Smooth muscle cell (in vitro differentiated cells): ENCODE measurements at regions not wholly inside any gene's neighbourhood (a gene's known extent, or its start where the extent isn't known, plus 50 kb on each side); places are given as distances from the start of the nearest gene placed in this dataset.

ENCODE experiments used
- DNase-seq: peaks from one replicate; lab custom pipeline; 2025; ENCODE audit not compliant: unreplicated experiment; lab: John Stamatoyannopoulos, UW
- H2AFZ ChIP-seq: fragments of 200-600 bp; sonication (generic); 2 replicates; pipeline ENCODE4 v1.6.0; 2016; ENCODE audit warnings: antibody characterized with exemption, low read depth, mild to moderate bottlenecking
- H3F3A ChIP-seq: fragments of 200-600 bp; sonication (generic); 2 replicates; pipeline ENCODE4 v1.6.0; 2017; ENCODE audit warnings: antibody characterized with exemption, low read depth
- H3K27ac ChIP-seq: fragments of 200-600 bp; sonication (generic); 2 replicates; pipeline ENCODE4 v1.5.1; 2016; ENCODE audit warnings: low read depth, mild to moderate bottlenecking
- H3K27me3 ChIP-seq: fragments of 200-600 bp; sonication (generic); 2 replicates; pipeline ENCODE4 v1.6.1; 2016; ENCODE audit warnings: low read depth, mild to moderate bottlenecking
- H3K36me3 ChIP-seq: fragments of 200-600 bp; sonication (generic); 2 replicates; pipeline ENCODE4 v1.5.1; 2016; ENCODE audit warnings: low read depth
- H3K4me1 ChIP-seq: fragments of 200-600 bp; sonication (generic); 2 replicates; pipeline ENCODE4 v1.5.1; 2016; ENCODE audit warnings: low read depth
- H3K4me2 ChIP-seq: fragments of 200-600 bp; sonication (generic); 2 replicates; pipeline ENCODE4 v1.6.0; 2016; ENCODE audit warnings: mild to moderate bottlenecking
- H3K4me3 ChIP-seq: fragments of 200-600 bp; sonication (generic); 2 replicates; pipeline ENCODE4 v1.5.1; 2016; ENCODE audit warnings: mild to moderate bottlenecking
- H3K79me2 ChIP-seq: fragments of 200-600 bp; sonication (generic); 2 replicates; pipeline ENCODE4 v1.6.0; 2016; ENCODE audit warnings: low read depth, mild to moderate bottlenecking
- H3K9ac ChIP-seq: fragments of 200-600 bp; sonication (generic); 2 replicates; pipeline ENCODE4 v1.6.0; 2016; ENCODE audit warnings: low read depth
- H3K9me3 ChIP-seq: fragments of 200-600 bp; sonication (generic); replicated peaks from 2 replicates; pipeline ENCODE4 v1.5.1; 2016; ENCODE audit warnings: low read depth
- H4K20me1 ChIP-seq: fragments of 200-600 bp; sonication (generic); 2 replicates; pipeline ENCODE4 v1.6.0; 2016; ENCODE audit warnings: low read depth
- CTCF ChIP-seq: fragments of 200-600 bp; sonication (generic); IDR thresholded peaks from 2 replicates; pipeline ENCODE4 v1.5.1; 2017; ENCODE audit warnings: borderline replicate concordance, mild to moderate bottlenecking, antibody characterized with exemption; ENCODE audit not compliant: insufficient read depth, poor library complexity, severe bottlenecking
- WGBS: methylation state at CpG from one replicate; pipeline ENCODE4 v1.1.7; 2016; ENCODE audit warnings: low lambda C conversion rate; 5-methylcytosine and 5-hydroxymethylcytosine counted together

DNA sequence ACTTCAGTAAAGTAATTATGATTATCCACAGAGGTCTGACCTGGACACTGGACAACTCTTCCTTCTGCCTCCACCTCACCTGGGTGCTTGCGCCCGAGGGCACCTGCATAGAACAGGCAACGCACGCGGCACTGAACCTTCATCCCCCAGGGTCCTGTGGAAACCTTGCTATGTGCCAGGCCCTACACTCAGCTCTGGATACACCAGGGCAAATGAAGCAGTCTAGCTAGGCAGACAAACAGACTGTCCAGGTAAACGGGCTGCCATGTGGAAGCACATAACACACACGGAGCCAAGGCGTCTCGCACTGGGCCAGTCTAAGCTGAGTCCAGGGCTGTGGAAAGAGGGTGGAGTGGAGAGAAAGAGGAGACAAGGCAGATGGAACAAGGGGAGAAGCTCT, 109.3 kb upstream of the AFDN start:
- H3K4me1 ChIP-seq: peaks cover 8% of the 10 kb centered on the region
- H3K27me3 ChIP-seq: no peaks in the 10 kb centered on the region
- no peaks in the 10 kb centered on the region for H3K9me3 ChIP-seq
- no peaks in the 10 kb centered on the region for H4K20me1 ChIP-seq
- no peaks in the 10 kb centered on the region for H3F3A ChIP-seq
- no peaks in the 10 kb centered on the region for H3K79me2 ChIP-seq
- H3K4me2 ChIP-seq: no peak overlapping the region
- H3K36me3 ChIP-seq: no peaks in the 10 kb centered on the region
- H3K27ac ChIP-seq: no peak overlapping the region
- WGBS: 98% methylated on average over 9 of the region's 9 CpGs
- TF ChIP-seq CTCF: no peak
- no peak overlapping the region for H3K9ac ChIP-seq
- H2AFZ ChIP-seq: no peak overlapping the region
- no peak overlapping the region for H3K4me3 ChIP-seq
- no peak for DNase-seq

GRCh38 chr6:167717867-167718266, 108.8 kb upstream of the AFDN start:
- Histone ChIP-seq H3K27ac (no peak overlapping the region), H3K4me1 (peaks cover 8% of the 10 kb centered on the region), H3K9me3 (no peaks in the 10 kb centered on the region), H4K20me1 (no peaks in the 10 kb centered on the region), H3K36me3 (no peaks in the 10 kb centered on the region), H2AFZ (no peak overlapping the region), H3K27me3 (no peaks in the 10 kb centered on the region), H3K79me2 (no peaks in the 10 kb centered on the region), H3K4me3 (no peak overlapping the region), H3F3A (no peaks in the 10 kb centered on the region), H3K4me2 (no peak overlapping the region), H3K9ac (no peak overlapping the region)
- DNase-seq: no peak
- TF ChIP-seq CTCF: no peak
- WGBS: 98% methylated on average over 2 of the region's 2 CpGs

DNA sequence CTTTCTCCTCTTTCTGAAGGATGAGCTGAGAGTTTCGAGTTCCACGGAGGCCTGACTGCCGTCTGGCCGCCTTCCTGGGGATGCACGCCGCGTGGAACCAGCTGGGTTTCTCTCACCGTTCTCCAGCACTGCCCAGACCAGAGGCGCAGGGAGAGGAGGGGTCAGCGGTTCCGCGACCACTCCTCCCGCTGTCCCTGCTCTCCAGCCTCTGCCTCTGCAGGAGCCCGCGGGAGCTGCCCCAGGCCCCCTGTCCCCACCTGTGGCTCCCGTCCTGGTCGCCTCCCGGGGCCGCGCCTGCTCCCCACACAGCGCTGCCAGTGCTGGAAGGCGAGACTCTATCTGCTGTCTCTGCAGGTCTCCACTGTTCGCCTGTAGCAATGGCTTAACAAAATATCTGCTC, 106.8 kb upstream of the AFDN start:
- H3K4me2 ChIP-seq: no peak overlapping the region
- no peaks in the 10 kb centered on the region for H3K9me3 ChIP-seq
- no peaks in the 10 kb centered on the region for H3K4me1 ChIP-seq
- WGBS: 89% methylated on average over 23 of the region's 23 CpGs
- H4K20me1 ChIP-seq: no peaks in the 10 kb centered on the region
- H2AFZ ChIP-seq: no peak overlapping the region
- no peaks in the 10 kb centered on the region for H3F3A ChIP-seq
- H3K27ac ChIP-seq: no peak overlapping the region
- DNase-seq: no peak
- no peak overlapping the region for H3K4me3 ChIP-seq
- no peaks in the 10 kb centered on the region for H3K27me3 ChIP-seq
- H3K36me3 ChIP-seq: no peaks in the 10 kb centered on the region
- no peaks in the 10 kb centered on the region for H3K79me2 ChIP-seq
- no peak overlapping the region for H3K9ac ChIP-seq
- no peak for TF ChIP-seq CTCF

- no peak for DNase-seq
- H3K9ac ChIP-seq: no peak overlapping the region
- H4K20me1 ChIP-seq: no peaks in the 10 kb centered on the region
- no peak overlapping the region for H3K4me2 ChIP-seq
- no peaks in the 10 kb centered on the region for H3K27me3 ChIP-seq
- no peak overlapping the region for H3K27ac ChIP-seq
- no peaks in the 10 kb centered on the region for H3K9me3 ChIP-seq
- H3K4me3 ChIP-seq: no peak overlapping the region
- 88% methylated on average over 31 of the region's 31 CpGs for WGBS
- no peaks in the 10 kb centered on the region for H3F3A ChIP-seq
- H3K36me3 ChIP-seq: no peaks in the 10 kb centered on the region
- H3K4me1 ChIP-seq: no peaks in the 10 kb centered on the region
- TF ChIP-seq CTCF: no peak
- H2AFZ ChIP-seq: no peak overlapping the region
- no peaks in the 10 kb centered on the region for H3K79me2 ChIP-seq
Measured at GRCh38 chr6:167720456-167721285, 106.0 kb upstream of the AFDN start.
